CD8-positive, alpha-beta memory T cell (primary cell): ENCODE measurements at regions not wholly inside any gene's neighbourhood (a gene's known extent, or its start where the extent isn't known, plus 50 kb on each side); places are given as distances from the start of the nearest gene placed in this dataset.

Experiments
- CTCF ChIA-PET: fragments of 350-600 bp; sonication (Branson Sonifier 250); formaldehyde crosslinking; loops from one replicate; lab custom pipeline; 2021; ENCODE audit warnings: antibody characterized with exemption; lab: Charles Lee
- POLR2A ChIA-PET: fragments of 350-600 bp; sonication (Branson Sonifier 250); formaldehyde crosslinking; loops from one replicate; lab custom pipeline; 2021; ENCODE audit warnings: antibody characterized with exemption; lab: Charles Lee
- DNase-seq, 5 donors: peaks; one replicate each; pipeline versions ENCODE4 v3.0.0 to v3.0.0-alpha.2; 2020 to 2022; ENCODE audit warnings: mixed read lengths in 1 of 5
- H3K27ac ChIP-seq: one replicate; pipeline ENCODE4 v1.7.0; 2013; ENCODE audit warnings: low read depth, mild to moderate bottlenecking, low read length, moderate library complexity
- H3K27me3 ChIP-seq: 2 replicates; pipeline ENCODE4 v1.7.0; 2013; ENCODE audit warnings: low read length, mild to moderate bottlenecking; ENCODE audit not compliant: insufficient read depth, poor library complexity, severe bottlenecking
- H3K36me3 ChIP-seq: 2 replicates; pipeline ENCODE4 v1.7.0; 2013; ENCODE audit warnings: mild to moderate bottlenecking, low read length, moderate library complexity; ENCODE audit not compliant: insufficient read depth
- H3K4me1 ChIP-seq: 2 replicates; pipeline ENCODE4 v1.7.0; 2013; ENCODE audit warnings: mild to moderate bottlenecking, low read length, moderate library complexity; ENCODE audit not compliant: insufficient read depth
- H3K4me3 ChIP-seq: 2 replicates; pipeline ENCODE4 v1.7.0; 2013; ENCODE audit warnings: mild to moderate bottlenecking, low read length
- H3K9me3 ChIP-seq: 2 replicates; pipeline ENCODE4 v1.7.0; 2013; ENCODE audit warnings: mild to moderate bottlenecking, low read length
- H3K27ac Mint-ChIP-seq, 8 donors: one replicate each; pipeline ENCODE4 v1.8.0; 2020 to 2021; ENCODE audit warnings: mixed read lengths in 8 of 8, mild to moderate bottlenecking in 6 of 8, inconsistent platforms in 3 of 8, moderate library complexity in 3 of 8
- H3K27me3 Mint-ChIP-seq, 2 donors: one replicate each; pipeline ENCODE4 v1.8.0; 2020 to 2021; ENCODE audit warnings: mixed read lengths in 2 of 2, mild to moderate bottlenecking in 1 of 2, moderate library complexity in 1 of 2
- H3K36me3 Mint-ChIP-seq, 3 donors: one replicate each; pipeline ENCODE4 v1.8.0; 2020 to 2021; ENCODE audit warnings: mixed read lengths in 3 of 3, inconsistent platforms in 1 of 3, mild to moderate bottlenecking in 1 of 3
- H3K4me1 Mint-ChIP-seq, 3 donors: one replicate each; pipeline ENCODE4 v1.8.0; 2020 to 2021; ENCODE audit warnings: mixed read lengths in 3 of 3, inconsistent platforms in 1 of 3, mild to moderate bottlenecking in 1 of 3
- H3K4me3 Mint-ChIP-seq, 7 donors: one replicate each; pipeline ENCODE4 v1.8.0; 2020 to 2021; ENCODE audit warnings: mixed read lengths in 7 of 7, mild to moderate bottlenecking in 6 of 7, moderate library complexity in 4 of 7, inconsistent platforms in 2 of 7
- H3K9me3 Mint-ChIP-seq, 5 donors: one replicate each; pipeline ENCODE4 v1.8.0; 2020 to 2022; ENCODE audit warnings: mixed read lengths in 5 of 5, mild to moderate bottlenecking in 3 of 5, moderate library complexity in 2 of 5, inconsistent platforms in 1 of 5

- CTCF ChIA-PET: no interaction called here
- POLR2A ChIA-PET: no interaction called here
- Histone ChIP-seq H3K36me3 (no peaks in the 10 kb centered on the region), H3K4me1 (no peaks in the 10 kb centered on the region), H3K27ac (no peak overlapping the region), H3K9me3 (no peaks in the 10 kb centered on the region), H3K4me3 (no peak overlapping the region), H3K27me3 (no peaks in the 10 kb centered on the region)
- Mint-ChIP-seq H3K4me3 (no peak overlapping the region), H3K27ac (no peak overlapping the region), H3K4me1 (no peaks in the 10 kb centered on the region), H3K36me3 (no peaks in the 10 kb centered on the region), H3K9me3 (no peaks in the 10 kb centered on the region), H3K27me3 (peaks cover 0 to 3% of the 10 kb centered on the region in 2 donors)
- DNase-seq: no peak
Observed at GRCh38 chr3:110227991-110228390, 843.6 kb upstream of the NECTIN3 start.

GRCh38 chr3:110234831-110235230 lies 836.8 kb upstream of the NECTIN3 start:
- Mint-ChIP-seq H3K27me3 (peaks cover 0 to 6% of the 10 kb centered on the region in 2 donors), H3K4me1 (no peaks in the 10 kb centered on the region), H3K9me3 (no peaks in the 10 kb centered on the region), H3K4me3 (no peak overlapping the region), H3K27ac (no peak overlapping the region), H3K36me3 (no peaks in the 10 kb centered on the region)
- H3K4me1 ChIP-seq: no peaks in the 10 kb centered on the region
- H3K9me3 ChIP-seq: no peaks in the 10 kb centered on the region
- no peak for DNase-seq
- ChIA-PET POLR2A (no interaction called here), CTCF (no interaction called here)
- H3K27me3 ChIP-seq: no peaks in the 10 kb centered on the region
- H3K4me3 ChIP-seq: no peak overlapping the region
- no peaks in the 10 kb centered on the region for H3K36me3 ChIP-seq
- no peak overlapping the region for H3K27ac ChIP-seq

GRCh38 chr3:110236976-110237610 lies 834.5 kb upstream of the NECTIN3 start:
- POLR2A ChIA-PET: no interaction called here
- H3K9me3 ChIP-seq: no peaks in the 10 kb centered on the region

GRCh38 chr3:110243081-110243480 lies 828.5 kb upstream of the NECTIN3 start:
- no peaks in the 10 kb centered on the region for H3K27me3 ChIP-seq
- ChIA-PET CTCF (no interaction called here), POLR2A (no interaction called here)
- peaks cover 3 to 4% of the 10 kb centered on the region in 2 donors for H3K27me3 Mint-ChIP-seq
- no peaks in the 10 kb centered on the region for H3K4me1 Mint-ChIP-seq
- H3K36me3 Mint-ChIP-seq: peaks cover 0 to 1% (median 0%) of the 10 kb centered on the region in 3 donors
- H3K4me1 ChIP-seq: no peaks in the 10 kb centered on the region
- H3K27ac Mint-ChIP-seq: no peak overlapping the region
- no peak overlapping the region for H3K4me3 ChIP-seq
- H3K9me3 ChIP-seq: no peaks in the 10 kb centered on the region
- H3K9me3 Mint-ChIP-seq: no peaks in the 10 kb centered on the region
- no peaks in the 10 kb centered on the region for H3K36me3 ChIP-seq
- H3K27ac ChIP-seq: no peak overlapping the region
- no peak overlapping the region for H3K4me3 Mint-ChIP-seq
- DNase-seq: no peak

More at GRCh38 chr3:110236976-110237610, 834.5 kb upstream of the NECTIN3 start:
- H3K36me3 ChIP-seq: no peaks in the 10 kb centered on the region
- Mint-ChIP-seq H3K36me3 (no peaks in the 10 kb centered on the region), H3K27ac (no peak overlapping the region), H3K4me1 (no peaks in the 10 kb centered on the region), H3K27me3 (peaks cover 0 to 4% of the 10 kb centered on the region in 2 donors), H3K9me3 (no peaks in the 10 kb centered on the region), H3K4me3 (no peak overlapping the region)
- CTCF ChIA-PET: no interaction called here
- no peak overlapping the region for H3K4me3 ChIP-seq
- H3K4me1 ChIP-seq: no peaks in the 10 kb centered on the region
- H3K27ac ChIP-seq: no peak overlapping the region
- DNase-seq: no peak
- no peaks in the 10 kb centered on the region for H3K27me3 ChIP-seq

- Histone ChIP-seq H3K27me3 (no peaks in the 10 kb centered on the region), H3K4me3 (no peak overlapping the region), H3K9me3 (no peaks in the 10 kb centered on the region), H3K27ac (no peak overlapping the region), H3K36me3 (no peaks in the 10 kb centered on the region), H3K4me1 (no peaks in the 10 kb centered on the region)
- Mint-ChIP-seq H3K27ac (no peak overlapping the region), H3K4me3 (no peak overlapping the region), H3K4me1 (no peaks in the 10 kb centered on the region), H3K36me3 (peaks cover 0 to 1% (median 0%) of the 10 kb centered on the region in 3 donors), H3K27me3 (peaks cover 2 to 4% of the 10 kb centered on the region in 2 donors), H3K9me3 (no peaks in the 10 kb centered on the region)
- ChIA-PET CTCF (no interaction called here), POLR2A (no interaction called here)
- no peak for DNase-seq
Observed at GRCh38 chr3:110246796-110247376, 824.7 kb upstream of the NECTIN3 start.

GRCh38 chr3:110248666-110249065 lies 823.0 kb upstream of the NECTIN3 start:
- H3K27me3 ChIP-seq: no peaks in the 10 kb centered on the region
- H3K9me3 Mint-ChIP-seq: no peaks in the 10 kb centered on the region
- CTCF ChIA-PET: no interaction called here

GRCh38 chr3:110253794-110254193 lies 817.8 kb upstream of the NECTIN3 start:
- no peak overlapping the region for H3K4me3 ChIP-seq
- no peaks in the 10 kb centered on the region for H3K9me3 ChIP-seq
- ChIA-PET POLR2A (no interaction called here), CTCF (interaction anchor here (0.7 kb wide), 1 partner anchor 942 kb away, joined by 3 read pairs; no protein-coding TSS in a partner anchor)
- H3K4me1 ChIP-seq: no peaks in the 10 kb centered on the region
- no peaks in the 10 kb centered on the region for H3K36me3 ChIP-seq
- no peaks in the 10 kb centered on the region for H3K9me3 Mint-ChIP-seq
- H3K4me3 Mint-ChIP-seq: no peak overlapping the region
- DNase-seq: no peak
- H3K36me3 Mint-ChIP-seq: peaks cover 0 to 5% (median 1%) of the 10 kb centered on the region in 3 donors
- no peak overlapping the region for H3K27ac ChIP-seq
- no peak overlapping the region for H3K27ac Mint-ChIP-seq
- no peaks in the 10 kb centered on the region for H3K27me3 ChIP-seq
- peaks cover 0 to 4% of the 10 kb centered on the region in 2 donors for H3K27me3 Mint-ChIP-seq
- H3K4me1 Mint-ChIP-seq: no peaks in the 10 kb centered on the region

More at GRCh38 chr3:110248666-110249065, 823.0 kb upstream of the NECTIN3 start:
- Histone ChIP-seq H3K36me3 (no peaks in the 10 kb centered on the region), H3K27ac (no peak overlapping the region), H3K4me3 (no peak overlapping the region), H3K4me1 (no peaks in the 10 kb centered on the region), H3K9me3 (no peaks in the 10 kb centered on the region)
- Mint-ChIP-seq H3K27me3 (peaks cover 2 to 4% of the 10 kb centered on the region in 2 donors), H3K36me3 (peaks cover 0 to 1% (median 0%) of the 10 kb centered on the region in 3 donors), H3K27ac (no peak overlapping the region), H3K4me1 (no peaks in the 10 kb centered on the region), H3K4me3 (no peak overlapping the region)
- DNase-seq: no peak
- POLR2A ChIA-PET: no interaction called here

GRCh38 chr3:110254591-110254990 lies 817.0 kb upstream of the NECTIN3 start:
- no peak overlapping the region for H3K4me3 Mint-ChIP-seq
- Histone ChIP-seq H3K4me3 (no peak overlapping the region), H3K27ac (no peak overlapping the region), H3K27me3 (no peaks in the 10 kb centered on the region), H3K9me3 (no peaks in the 10 kb centered on the region), H3K4me1 (no peaks in the 10 kb centered on the region), H3K36me3 (no peaks in the 10 kb centered on the region)
- H3K36me3 Mint-ChIP-seq: peaks cover 0 to 5% (median 1%) of the 10 kb centered on the region in 3 donors
- no peaks in the 10 kb centered on the region for H3K4me1 Mint-ChIP-seq
- no peak overlapping the region for H3K27ac Mint-ChIP-seq
- no peaks in the 10 kb centered on the region for H3K9me3 Mint-ChIP-seq
- peaks cover 0 to 4% of the 10 kb centered on the region in 2 donors for H3K27me3 Mint-ChIP-seq
- ChIA-PET POLR2A (no interaction called here), CTCF (interaction anchor here (0.7 kb wide), 1 partner anchor 943 kb away, joined by 3 read pairs; no protein-coding TSS in a partner anchor)
- DNase-seq: no peak
